HG02798 (cell line): ENCODE measurements at regions not wholly inside any gene's neighbourhood (a gene's known extent, or its start where the extent isn't known, plus 50 kb on each side); places are given as distances from the start of the nearest gene placed in this dataset.

ENCODE experiments used
- ATAC-seq: cut with Tn5 transposase; IDR thresholded peaks from one replicate; pipeline ENCODE4 v1.9.1; 2021; ENCODE audit warnings: mild to moderate bottlenecking; ENCODE audit not compliant: unreplicated experiment, poor library complexity

DNA sequence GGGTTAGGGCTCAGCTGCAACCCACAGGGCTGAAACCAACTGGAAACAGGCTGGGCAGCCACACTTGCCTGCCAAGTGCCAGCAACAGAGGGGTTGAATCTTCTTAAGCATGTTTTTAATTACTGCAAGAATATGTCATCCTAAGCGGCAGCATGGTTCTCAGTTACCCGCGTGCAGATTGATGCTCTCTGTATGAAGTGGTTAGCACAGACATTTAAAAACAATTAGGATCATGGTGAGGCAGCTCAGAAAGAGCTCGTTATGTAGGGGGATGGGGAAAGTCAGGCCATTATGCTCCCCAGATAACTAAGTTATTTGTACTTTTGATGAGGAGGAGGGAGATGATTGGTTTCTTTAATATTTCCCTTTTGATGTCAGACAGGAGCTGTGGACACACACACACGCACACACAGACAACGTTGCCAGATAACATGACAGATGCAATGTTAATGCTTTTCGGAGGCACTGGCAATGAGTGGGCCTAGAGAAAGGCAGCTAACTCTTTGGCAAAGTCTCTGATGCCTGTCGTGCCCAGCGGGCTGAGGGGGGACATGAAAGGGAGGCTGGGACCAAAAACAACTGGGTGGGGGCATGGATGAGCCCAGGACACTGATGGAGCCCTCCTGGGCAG lies 389.7 kb downstream of the NXPE2 start:
- ATAC-seq: no peak

DNA sequence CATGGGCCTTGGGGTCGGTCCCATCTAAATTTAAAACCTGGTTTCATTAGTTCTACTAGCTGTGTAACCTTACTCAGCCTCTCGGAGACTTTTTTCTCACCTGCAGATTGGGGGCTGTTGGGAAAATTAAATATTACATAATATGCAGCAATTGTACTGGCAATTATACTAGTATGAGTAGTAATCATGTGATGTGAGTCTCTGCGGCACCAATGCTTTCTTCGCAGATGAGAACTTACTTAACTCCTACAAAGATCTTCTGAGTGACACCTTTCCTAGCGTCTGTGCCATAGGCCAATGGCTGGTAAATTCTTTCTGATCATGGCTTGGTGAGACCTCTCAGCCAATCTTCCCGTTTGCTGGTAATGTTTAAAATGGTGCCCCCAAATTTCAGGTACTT lies 391.3 kb downstream of the NXPE2 start:
- ATAC-seq: no peak

DNA sequence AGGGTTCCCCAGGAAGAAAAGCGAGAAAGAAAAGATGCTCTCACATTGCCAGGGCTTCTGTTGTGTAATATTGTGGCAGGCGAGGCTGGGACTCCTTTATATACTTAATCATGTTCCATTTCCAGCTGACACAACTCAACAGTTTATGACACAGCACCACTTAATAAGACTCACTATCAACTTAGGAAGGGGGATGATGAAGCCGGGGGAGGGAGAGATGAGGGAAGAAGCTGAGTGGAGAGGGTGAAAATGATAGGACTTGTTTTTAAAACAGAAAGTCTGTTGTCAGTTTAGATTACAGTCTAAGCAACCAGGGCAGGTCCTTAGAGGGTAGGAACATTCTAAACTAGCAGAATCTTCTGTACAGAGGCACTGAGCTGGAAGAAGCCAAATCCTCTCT lies 397.0 kb downstream of the NXPE2 start:
- no peak for ATAC-seq

DNA sequence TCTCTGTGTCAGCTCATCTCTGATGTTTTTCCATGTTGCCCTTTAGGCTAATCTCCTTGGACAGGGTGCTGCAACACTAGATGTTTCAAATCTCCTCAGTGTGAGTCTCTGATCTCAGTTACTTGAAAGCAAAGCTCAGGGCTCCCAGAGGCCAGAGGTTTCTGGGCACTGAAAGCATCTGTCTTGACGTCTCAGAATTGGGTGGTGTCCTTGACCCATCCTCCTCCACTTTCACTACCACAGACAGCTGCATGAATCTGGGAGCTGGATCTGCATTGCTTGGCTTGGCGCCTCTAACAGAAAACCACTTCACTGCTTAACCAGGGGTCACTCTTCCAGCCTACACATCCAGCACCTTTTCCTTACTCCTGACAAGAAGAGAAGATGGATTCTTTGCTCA lies 399.4 kb downstream of the NXPE2 start:
- no peak for ATAC-seq

DNA sequence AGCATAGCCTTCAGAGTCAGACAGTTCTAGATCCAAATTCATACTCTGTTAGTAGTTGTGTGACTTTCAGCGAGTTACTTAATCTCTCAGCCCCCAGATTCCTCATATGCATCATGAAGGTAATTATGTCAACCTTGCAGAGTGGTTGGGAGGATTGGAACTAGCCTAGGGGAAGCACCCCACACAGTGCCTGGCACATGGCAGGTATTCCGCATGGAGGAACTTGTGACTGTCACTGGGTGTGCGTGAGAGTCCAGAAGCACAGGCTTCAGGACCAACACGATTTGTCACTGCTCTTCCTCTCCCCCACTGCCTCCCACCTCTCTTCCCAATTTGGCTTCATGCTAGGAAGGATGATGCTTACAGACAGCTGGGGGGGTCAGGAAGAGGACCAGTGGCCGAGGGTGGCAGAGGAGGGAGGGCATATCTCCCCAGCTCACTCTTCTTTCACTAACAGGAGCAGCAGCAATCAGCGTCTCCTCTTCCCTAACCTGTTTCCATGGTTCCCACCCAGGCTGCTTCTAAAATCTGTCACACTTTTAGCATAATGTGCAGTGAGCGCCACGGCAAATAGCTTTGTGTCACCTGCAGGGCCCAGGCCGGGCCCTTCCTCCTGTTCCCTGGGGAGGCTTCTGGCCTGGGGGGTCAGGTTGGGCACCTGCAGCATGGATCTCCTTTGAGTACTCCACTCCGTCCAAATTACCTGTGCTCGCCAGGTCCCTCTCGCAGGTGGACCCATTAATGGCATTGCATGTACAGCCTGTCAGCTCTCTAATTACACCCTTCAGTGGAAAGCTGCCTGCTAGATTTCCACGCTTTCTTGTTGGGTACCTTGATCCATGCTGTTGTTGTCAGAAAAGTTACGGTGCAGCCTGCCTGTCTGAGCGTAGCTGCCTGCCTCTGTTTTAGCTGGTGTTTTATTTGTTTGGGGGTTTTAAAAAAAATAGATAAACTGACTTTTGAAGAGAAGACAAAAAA lies 400.4 kb downstream of the NXPE2 start:
- ATAC-seq: no peak

DNA sequence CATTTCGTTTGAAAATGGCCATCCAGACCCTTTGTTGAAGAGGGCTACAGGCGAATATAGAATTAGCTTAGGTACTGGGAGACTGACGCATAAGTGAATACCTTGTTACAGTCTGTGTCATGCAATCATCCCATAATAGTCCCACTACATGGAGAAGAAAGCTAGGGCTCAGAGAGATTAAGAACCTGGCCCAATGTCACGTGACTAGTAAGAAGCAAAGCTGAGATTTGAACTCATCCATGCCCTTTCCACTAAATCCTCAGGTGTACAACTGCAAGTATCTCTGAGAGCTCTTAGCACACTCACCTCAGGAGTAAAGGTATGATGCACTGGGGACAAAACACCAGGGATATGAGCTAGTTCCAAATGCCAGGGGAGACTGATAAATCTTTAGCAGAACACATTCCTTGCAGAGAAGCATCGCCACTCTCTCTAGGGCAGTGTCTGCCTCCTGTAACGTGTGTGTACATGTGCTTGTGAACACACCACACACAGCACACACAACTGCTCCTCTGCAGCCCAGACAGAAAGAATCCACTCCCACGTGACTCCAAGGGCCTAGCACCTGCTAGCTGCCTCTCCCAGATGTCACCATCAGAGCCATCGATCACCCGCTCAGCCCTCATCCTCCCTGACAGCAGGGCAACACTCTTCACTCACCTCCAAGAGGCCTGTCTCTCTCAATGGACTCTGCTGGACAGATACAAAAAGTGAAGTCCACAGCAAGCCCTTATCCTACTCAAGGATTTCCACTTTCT lies 402.8 kb downstream of the NXPE2 start:
- no peak for ATAC-seq

DNA sequence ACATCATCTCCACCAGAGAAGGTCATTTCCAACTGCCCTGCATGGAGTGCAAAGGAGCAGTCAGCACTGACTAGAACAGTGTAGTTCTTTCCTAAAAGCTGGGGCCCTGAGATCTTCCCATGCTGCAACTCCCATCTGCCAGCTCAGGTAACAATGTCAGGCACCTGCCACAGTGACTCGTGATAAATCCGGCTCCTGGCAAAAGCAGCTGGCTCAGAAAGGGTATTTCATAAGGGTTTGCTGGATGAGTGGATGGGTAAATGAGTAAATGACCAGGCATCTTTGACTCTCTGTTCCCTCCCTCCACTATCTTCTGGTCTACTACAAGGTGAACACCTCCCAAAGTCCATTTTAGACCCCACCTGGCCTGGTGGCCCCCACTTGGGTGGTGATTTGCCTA lies 403.6 kb downstream of the NXPE2 start:
- ATAC-seq: no peak

DNA sequence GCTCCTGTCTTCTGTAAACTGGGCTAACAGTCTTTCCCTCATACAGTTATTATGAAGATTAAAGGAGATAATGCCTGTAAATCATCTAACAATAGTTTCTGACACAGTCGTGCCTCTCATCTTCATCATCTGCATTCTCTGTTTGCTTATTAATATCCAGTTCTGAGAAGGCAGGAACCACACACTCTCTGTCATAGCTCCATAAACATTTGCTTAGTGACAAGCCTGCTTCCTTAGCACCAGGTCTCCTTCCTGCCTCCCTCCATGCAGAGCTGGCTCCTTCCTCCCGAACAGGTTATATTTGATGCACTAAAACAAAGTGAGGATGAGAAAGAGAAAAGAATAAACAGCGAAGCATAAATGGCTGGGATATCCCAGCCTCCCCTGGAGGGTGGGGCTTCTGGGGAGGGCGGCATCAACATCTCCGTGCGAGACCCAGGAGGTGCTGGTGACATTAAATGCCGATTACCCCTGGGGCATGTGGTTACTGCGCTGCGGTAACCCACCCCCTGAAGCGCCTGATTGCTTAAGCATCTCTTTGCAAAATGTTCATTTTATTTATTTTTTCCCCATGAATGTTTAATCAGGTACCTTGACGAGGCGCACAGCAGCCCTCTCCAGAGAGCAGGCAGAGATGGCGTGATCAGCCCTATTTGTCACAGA lies 404.9 kb downstream of the NXPE2 start:
- ATAC-seq: no peak

DNA sequence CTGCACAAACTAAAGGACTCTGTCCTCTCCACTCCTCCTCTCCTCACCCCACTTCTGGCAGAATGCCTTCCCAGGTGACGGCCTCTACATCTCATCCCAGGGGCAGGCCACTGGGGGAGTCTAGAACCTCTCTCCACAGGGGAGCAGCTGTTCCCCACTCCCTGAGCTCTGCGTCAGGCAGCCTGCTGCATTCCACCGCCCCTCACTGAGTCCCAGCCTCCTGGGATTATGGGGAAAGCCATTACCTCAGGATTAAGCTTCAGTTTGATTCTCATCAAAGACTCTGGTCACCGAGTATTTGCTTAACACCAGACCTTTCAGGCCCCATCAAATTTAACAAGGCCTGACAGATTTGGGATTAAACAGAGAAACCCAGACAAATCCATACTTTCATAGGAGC lies 405.9 kb downstream of the NXPE2 start:
- no peak for ATAC-seq

DNA sequence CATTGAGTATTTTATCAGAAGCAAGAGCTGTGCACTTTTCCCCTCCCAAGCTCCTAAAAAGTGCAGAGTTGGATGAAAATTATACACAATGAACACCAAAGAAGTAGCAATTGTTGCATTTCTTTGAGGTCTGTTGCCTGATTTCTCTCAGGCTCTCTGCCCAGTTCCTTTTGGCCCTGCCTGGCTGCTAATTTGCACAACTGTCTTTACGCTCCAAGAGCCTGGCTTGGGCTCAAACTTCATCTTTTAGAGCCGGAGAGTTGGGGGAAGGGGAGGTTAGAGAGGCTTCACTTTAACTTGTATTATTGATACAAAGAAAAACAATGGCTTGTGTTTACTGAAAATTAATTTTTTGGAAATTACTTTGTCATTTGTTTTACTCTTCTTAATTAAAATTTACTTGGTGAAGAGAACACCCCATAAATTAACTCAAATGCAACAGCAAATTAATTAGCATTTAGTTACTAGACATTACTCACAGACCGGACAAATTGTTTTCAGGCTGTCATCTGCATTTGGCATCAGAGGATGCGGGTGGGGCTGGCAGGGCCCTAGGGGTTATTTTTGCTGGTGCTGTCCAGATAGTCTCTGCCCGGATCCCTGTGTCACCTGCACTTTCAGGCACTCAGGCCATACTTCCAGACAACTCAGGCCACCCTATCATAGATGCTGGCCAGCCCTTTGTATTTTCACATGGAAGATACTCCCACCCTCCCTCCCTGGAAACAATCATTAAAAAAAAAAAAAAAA lies 407.3 kb downstream of the NXPE2 start:
- no peak for ATAC-seq

DNA sequence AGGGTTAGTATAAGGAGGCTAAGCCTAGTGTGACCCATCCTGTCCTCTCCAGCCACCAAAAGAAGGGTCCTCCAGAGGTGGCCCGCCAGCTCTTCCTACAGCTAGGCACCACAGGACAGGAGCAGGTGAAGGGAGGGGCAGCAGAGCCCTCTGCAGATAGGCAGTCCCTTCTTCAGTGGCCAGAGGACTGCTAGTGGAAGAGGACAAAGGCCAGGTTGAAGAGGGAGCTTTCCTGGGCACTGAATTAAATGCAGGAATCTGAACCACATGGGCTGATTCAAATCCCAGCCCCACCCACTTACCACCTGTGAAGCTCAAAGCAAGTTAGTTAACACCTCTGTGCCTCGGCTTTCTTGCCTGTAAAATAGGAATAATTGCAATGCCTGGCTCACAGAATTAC lies 409.5 kb downstream of the NXPE2 start:
- ATAC-seq: no peak

DNA sequence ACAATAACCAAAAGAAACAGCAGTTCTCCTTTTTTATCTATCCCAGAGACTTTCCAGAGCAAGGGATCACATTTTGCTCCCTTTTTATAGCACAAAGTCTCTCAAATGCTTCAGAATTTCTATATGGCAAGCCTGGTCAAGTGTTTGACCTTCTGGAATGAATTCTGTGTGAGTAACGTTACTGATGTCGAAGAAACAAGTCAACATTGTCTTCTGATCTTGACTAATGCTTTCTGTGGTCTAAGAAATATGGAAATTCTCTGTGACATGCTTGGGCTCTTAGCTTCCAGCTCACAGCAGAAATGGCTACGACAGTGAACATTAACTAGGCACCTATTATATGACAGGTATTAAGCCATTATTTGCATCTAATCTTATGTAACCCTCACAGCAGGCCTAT lies 411.7 kb downstream of the CADM1 start:
- ATAC-seq: no peak

DNA sequence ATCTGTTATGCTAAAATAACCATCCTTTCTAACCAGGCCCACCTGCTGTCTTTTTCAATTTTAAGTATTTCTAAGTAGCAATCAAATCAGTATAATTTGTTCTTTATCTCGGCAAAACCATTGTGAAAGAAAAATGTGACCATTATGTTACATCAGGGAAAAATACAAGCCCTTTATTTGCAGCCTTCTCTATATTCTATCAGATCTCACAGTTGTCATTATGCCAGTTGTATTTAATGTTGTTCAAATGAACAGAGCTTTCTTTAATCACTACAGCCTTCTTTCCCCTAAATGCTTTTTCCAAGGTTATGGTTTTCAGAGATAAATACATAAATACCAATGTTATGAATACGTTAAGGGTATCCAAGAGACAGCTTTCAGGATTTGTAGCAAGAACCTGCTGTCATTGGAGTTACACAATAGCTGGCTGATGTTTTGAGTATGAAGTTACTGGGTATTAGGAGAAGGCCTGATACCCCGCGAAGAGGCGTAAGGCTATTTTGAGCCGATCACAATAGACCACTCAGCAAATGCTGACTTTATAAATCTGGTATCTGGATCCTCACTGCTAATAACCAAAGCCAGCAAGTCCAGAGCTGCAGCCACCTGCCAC lies 406.3 kb downstream of the CADM1 start:
- no peak for ATAC-seq

DNA sequence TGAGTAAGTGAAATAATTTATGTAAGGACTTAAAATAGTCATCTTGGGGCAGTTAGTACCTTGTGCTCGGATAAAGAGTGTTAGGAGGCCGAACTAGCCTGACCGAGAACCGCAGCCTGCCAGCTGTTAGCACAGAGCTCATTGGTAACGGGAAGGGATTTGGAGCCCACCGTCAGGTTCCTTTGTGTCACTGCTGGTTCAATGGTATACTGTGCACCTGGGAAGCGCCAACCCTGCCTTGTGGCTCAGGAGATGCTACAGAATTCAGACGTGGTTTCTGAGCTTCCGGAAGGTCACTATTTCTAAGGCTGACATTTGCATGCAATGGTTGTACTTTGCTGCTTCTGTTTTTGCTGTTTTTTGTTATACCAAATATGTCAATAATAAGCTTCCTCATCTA lies 403.5 kb downstream of the CADM1 start:
- ATAC-seq: no peak

DNA sequence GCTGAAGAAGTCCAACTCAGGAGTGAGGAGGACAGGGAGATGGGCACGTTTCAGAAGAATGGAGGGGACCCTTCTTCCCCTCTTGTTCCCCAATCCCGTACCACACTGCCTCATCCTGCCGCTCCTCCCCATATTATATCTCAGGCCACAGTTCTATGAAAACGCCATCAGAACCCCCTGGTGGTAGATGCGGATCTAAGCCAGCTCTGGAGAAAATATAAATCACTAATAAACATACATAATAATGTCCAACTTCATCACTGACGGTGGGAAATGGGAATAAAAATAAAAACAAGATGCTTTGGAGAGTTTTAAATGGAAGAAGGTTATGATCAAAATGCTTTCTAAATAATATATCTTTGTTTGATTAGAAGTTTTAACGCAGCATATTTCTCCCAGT lies 400.3 kb downstream of the CADM1 start:
- no peak for ATAC-seq

DNA sequence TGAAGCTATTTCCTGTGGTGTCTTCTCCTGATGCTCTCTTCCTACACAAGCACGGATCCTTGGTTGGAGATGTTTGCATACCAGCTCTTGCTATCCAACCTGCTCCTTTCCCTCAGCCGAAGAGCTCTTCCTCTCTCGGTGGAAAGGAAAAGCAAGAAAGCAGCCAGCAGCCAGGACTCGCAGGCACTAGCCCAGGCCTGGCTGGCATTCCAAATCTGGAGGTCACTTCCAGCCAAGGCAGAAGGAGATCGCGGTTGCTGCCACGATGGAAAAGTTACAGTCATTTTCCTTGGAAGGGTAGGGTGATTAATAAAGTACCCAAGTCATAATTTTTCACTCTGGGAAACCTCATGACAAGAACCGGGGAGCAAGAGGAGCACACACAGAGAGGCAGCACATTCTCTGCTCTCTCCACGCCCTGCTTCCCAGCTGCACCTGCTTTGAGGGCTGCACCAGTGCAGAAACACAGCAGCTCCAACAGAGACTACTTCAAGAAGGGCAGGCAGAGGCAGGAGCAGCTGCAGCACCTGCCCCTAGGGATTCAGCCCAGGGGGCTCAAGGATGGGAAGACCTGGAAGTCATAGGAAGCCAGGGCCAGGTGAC lies 399.3 kb downstream of the CADM1 start:
- ATAC-seq: no peak

DNA sequence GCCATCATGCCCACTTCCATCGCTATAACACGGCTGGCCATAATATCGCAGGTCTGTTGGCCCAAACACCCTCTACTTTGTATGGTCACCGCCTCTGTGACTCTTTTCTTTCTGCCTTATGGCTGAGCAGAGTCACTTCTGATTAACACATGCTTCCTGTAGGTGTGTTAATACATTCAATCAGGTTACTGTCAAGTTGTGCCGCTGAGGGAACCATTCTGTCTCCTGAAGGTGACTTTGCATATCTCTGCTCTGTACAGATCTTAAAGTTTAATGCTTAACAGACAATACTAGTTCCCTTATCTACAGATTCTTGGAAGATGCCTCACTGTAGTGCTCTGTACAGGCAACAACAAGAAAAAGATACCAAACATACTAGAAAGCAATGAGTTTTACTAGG lies 393.1 kb downstream of the CADM1 start:
- no peak for ATAC-seq

DNA sequence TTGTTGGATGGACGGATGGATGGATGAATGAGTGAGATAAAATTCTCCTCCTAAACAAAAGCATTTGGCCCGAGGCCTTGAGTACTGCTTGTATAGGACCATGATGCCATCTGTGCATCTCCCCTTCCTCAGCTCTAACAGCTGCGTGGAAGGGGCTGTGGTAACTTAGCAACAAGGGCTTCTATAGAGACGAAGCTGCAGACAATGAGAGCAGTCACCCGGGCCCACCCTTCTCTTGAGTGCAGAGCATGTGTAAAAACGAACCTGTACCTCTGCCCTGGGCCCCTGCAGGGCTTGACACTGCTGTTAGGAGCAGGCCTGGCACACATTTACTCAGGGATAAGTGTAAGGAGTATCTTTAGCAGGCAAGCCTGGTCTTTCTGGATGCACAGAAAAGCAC lies 391.5 kb downstream of the CADM1 start:
- no peak for ATAC-seq

DNA sequence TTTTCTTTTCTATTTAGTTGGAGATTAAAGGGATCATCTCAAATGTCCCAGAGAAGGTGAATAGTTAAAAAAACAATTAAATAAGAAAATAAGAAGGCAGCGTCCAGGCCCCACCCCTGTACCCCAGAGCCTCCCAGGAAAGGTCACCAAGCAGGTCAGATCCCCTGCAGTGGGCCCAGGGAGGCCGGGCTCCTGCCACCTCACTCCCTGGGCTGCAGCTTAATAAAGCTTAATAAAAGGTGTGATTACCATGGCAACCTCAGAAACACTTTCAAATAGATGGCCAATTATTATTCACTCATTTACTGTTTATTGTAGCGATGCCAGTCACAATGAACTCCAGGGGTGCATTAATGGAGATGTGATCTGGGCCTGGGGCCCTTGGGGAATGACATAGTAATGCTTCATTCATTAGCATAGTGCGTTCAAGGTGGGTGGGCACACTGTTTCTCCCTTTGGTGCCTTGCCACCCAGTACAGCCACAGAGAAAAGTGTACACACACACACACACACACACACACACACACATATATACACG lies 386.2 kb downstream of the CADM1 start:
- ATAC-seq: no peak
